ENCODE measurements at regions not wholly inside any gene's neighbourhood (a gene's known extent, or its start where the extent isn't known, plus 50 kb on each side); places are given as distances from the start of the nearest gene placed in this dataset.

GRCh38 chr21:15669247-15669646 is 60.5 kb upstream of the USP25 start:
- TF ChIP-seq CTCF (conservative IDR thresholded peaks at IDR 0.05) = no peak
- Histone ChIP-seq H2AFZ (ENCODE audit: low read length) (no peak overlapping the region), H4K20me1 (ENCODE audit: control insufficient read depth, insufficient read depth, insufficient read length) (no peaks in the 10 kb centered on the region), H2BK12ac (ENCODE audit: insufficient read length, low read depth, low read length) (no peak overlapping the region), H3K79me1 (ENCODE audit: insufficient read depth, low read depth, low read length, poor library complexity, severe bottlenecking) (no peaks in the 10 kb centered on the region), H3K56ac (ENCODE audit: insufficient read length, low read depth, low read length) (no peak overlapping the region), H3K9me3 (ENCODE audit: control insufficient read depth, low read depth, low read length) (no peaks in the 10 kb centered on the region), H2BK120ac (ENCODE audit: low read depth, low read length, poor library complexity, severe bottlenecking) (no peak overlapping the region), H4K8ac (replicated peaks; ENCODE audit: insufficient read length, low read depth, low read length) (no peak overlapping the region), H3K18ac (ENCODE audit: insufficient read length, low read depth, low read length) (no peak overlapping the region), H4K5ac (ENCODE audit: insufficient read length, low read depth, low read length) (no peak overlapping the region), H2BK15ac (ENCODE audit: low read depth, low read length) (no peak overlapping the region), H3K4me2 (ENCODE audit: insufficient read depth, insufficient read length, low read length) (no peak overlapping the region), H2BK5ac (ENCODE audit: insufficient read length, low read length) (no peak overlapping the region), H3K9ac (ENCODE audit: extremely low read depth, insufficient read length, low read length) (no peak overlapping the region), H3K23ac (ENCODE audit: insufficient read length, low read depth, low read length) (no peak overlapping the region), H3K14ac (ENCODE audit: insufficient read depth, low read length) (no peak overlapping the region), H3K27ac (ENCODE audit: insufficient read length, low read depth, low read length) (no peak overlapping the region), H4K91ac (ENCODE audit: insufficient read length, low read depth, low read length) (no peak overlapping the region), H3K23me2 (ENCODE audit: insufficient read length, low read depth, low read length, poor library complexity, severe bottlenecking) (no peaks in the 10 kb centered on the region), H2AK5ac (ENCODE audit: insufficient read length, low read length) (no peak overlapping the region), H3K4me1 (ENCODE audit: insufficient read depth, low read length) (no peaks in the 10 kb centered on the region), H3K79me2 (ENCODE audit: insufficient read depth, low read length) (no peaks in the 10 kb centered on the region), H3K27me3 (ENCODE audit: insufficient read depth, low read length) (no peaks in the 10 kb centered on the region), H2BK20ac (ENCODE audit: low read depth, low read length, poor library complexity, severe bottlenecking) (no peak overlapping the region), H3T11ph (ENCODE audit: low read length) (no peak overlapping the region), H3K4ac (ENCODE audit: low read depth, low read length) (no peak overlapping the region)
- H3K36me3 Mint-ChIP-seq (ENCODE audit: insufficient read depth in 1 of 3, low read depth in 3 of 3) = no peaks in the 10 kb centered on the region
- H3K9me3 Mint-ChIP-seq = no peaks in the 10 kb centered on the region
- no peak overlapping the region for H3K4me3 Mint-ChIP-seq
- H3K27me3 Mint-ChIP-seq (ENCODE audit: low read depth) = no peaks in the 10 kb centered on the region
- H3K4me1 Mint-ChIP-seq = 0 out of 4 replicates have a peak, but pooled peaks cover 0 to 2% of the 10 kb centered on the region in 2 experiments
- DNase-seq = no peak
- peak overlapping the region in 1 of 3 experiments; percentile 82; a peak in 2 of 7 replicates for H3K27ac Mint-ChIP-seq
- no CpG with 5 or more reads among the region's 2 CpGs for WGBS (ENCODE audit: extremely low coverage, insufficient read length, low lambda C conversion rate)
